ENCODE measurements at regions not wholly inside any gene's neighbourhood (a gene's known extent, or its start where the extent isn't known, plus 50 kb on each side); places are given as distances from the start of the nearest gene placed in this dataset.
"Not testable (repeated sequence)": the region's sequence is repeated elsewhere in the genome, so short reads cannot be mapped to it uniquely, and the experiment has no call there.

GRCh38 chr4:140244328-140244727 lies 90.3 kb upstream of the MAML3 start:
- DNase-seq, result no peak

GRCh38 chr4:140243278-140243753 lies 89.3 kb upstream of the MAML3 start:
- peak in 1 of 2 donors; percentile 43 for DNase-seq

DNA sequence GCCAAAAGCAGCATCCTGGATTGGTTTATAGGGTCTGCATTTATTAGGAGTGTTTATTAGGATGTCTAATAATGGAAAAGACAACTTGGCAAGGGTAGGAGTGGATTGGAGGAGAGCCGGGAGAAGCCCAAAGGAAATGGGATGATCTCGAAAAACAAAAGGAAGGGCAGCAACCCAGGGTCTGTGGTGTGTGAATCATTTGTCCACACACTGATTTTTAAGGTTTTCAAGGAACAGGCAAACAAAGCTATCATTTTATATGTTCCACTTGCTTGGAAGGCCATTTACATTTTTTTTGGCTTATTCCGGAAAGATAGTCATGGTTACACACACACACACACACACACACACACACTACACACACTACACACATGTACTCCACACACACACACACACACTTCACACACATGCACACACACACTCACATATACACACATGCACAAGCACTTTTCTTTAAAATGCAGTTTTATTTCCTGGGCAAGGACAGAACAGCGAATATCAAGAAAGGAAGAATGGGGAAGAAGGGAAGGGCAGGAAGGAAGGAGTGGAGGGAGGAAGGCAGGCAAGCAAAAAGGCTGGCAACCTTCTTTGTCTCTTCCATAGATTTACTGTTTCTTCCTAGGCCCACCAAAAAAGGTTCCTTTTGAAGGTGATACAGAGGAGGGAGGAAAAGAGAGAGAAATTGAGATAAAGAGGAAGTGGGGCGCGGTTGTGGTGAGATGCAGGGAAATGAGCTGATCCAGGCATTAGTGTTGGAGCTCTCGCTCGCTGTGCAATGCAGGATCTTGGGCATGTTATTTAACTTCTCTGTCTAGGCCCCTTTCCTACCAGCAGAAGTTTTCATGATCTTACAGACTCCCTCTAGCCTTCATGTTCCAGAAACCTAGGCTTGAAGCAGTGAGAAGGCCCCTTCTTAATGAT lies 88.6 kb upstream of the MAML3 start:
- DNase-seq, result peak in 1 of 2 donors; percentile 30

GRCh38 chr4:140240237-140240636 lies 86.3 kb upstream of the MAML3 start:
- no peak for DNase-seq

- DNase-seq, result no peak
Measured at GRCh38 chr4:140239311-140239710, 85.3 kb upstream of the MAML3 start.

GRCh38 chr4:140238351-140239056 lies 84.5 kb upstream of the MAML3 start:
- no peak for DNase-seq

- DNase-seq, result peak; percentile 42 to 76
Measured at GRCh38 chr4:140237616-140238350, 83.8 kb upstream of the MAML3 start.

GRCh38 chr4:140236654-140237169 lies 82.7 kb upstream of the MAML3 start:
- no peak for DNase-seq

- no peak for DNase-seq
Measured at GRCh38 chr4:140234697-140235060, 80.7 kb upstream of the MAML3 start.

DNA sequence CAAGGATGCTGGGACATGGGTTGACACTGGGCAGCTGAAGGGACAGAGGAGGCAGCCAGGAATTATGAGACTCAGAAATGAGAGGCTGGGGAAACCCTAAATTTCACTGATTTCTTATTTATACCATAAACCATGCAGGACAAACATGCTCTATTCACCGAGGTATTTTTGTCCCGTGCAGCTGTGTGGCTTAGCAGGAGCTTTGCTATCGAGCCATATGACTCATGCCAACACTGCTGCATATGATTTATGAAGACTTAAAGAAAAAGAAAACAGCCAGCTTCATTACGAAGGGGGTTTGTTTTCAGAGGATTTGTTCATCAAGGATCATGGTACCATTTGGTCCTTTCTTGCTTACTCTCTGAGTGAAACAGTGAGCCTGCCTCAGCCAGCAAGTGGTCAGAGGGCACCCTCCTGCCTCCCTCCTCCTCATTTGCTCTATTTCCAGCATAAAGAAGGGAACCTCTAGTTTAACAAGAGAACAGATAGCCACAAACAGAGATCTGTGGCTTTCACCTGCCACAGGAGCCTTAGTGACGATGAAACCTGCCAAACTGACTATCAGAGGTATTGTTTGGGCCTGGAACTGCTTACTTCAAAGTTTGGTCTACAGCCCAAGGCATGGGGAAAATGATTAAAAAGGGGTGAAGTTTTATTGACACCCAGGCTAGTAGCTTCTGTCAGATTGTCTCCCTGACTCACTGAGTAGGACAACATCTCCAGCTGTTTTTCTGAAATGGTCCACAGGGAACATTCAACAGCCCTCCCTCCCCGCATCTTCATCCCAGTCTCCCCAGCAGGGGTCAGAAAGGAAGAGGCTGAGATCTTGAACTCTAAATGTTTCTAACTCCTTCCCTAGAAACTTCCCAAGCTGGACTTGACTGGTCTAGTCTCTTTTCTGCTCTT lies 80.1 kb upstream of the MAML3 start:
- DNase-seq, result peak in 1 of 2 donors; percentile 83

DNA sequence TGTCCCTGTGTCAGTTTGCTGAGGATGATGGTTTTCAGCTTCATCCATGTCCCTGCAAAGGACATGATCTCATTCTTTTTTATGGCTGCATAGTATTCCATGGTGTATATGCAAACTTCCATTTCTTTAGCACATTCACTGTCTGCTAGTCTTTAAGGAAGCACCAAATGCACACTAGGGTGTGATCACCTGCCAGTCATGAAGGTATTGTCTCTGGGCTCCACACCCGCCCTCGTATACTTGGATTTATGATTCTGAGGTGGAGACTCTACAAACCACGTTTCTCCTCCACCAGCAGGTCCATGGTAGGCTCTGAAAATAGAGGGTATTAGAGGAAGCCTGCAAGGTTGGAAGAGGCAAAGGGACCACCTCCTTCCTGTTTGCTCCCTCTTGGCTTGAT lies 75.9 kb upstream of the MAML3 start:
- no peak for DNase-seq

DNA sequence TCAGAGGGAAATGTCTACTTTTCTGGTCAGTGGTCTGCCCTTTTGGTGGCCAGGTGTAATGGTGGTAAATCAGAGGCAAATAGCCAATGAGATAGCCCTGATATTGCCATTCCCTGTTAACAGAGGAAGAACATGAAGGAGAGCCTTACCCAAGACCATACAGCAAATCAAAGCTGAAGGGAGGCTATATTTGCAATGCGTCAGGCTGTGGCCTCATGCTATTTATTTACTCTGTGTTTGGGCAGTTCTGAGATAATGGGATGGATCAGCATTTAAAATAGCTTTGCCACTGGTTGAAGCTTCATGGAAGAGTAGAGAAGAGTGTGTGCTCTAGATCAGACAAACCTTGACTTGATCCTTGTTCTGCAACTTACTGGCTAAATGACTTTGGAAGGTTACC lies 73.3 kb upstream of the MAML3 start:
- DNase-seq, result no peak

GRCh38 chr4:140223056-140223810 lies 69.2 kb upstream of the MAML3 start:
- no peak for DNase-seq

GRCh38 chr4:140222171-140222570 lies 68.2 kb upstream of the MAML3 start:
- DNase-seq, result peak in 1 of 2 donors; percentile 26

GRCh38 chr4:140220058-140220457 lies 66.1 kb upstream of the MAML3 start:
- no peak for DNase-seq

DNA sequence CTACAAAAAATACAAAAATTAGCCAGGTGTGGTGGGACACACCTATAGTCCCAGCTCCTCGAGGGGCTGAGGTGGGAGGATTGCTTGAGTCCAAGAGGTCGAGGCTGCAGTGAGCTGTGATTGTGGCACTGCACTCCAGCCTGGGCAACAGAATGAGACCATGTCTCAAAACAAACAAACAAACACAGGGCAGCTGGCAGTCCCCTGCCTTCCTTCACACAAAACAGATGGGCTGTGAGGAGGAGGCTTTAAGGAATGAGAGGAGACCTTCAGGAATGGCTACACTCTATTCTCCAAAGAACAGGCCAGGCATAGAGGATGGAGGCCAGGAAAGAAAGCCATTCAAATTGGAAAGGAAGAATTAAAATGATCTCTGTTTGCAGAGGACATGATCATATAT lies 65.6 kb upstream of the MAML3 start:
- no peak for DNase-seq

DNA sequence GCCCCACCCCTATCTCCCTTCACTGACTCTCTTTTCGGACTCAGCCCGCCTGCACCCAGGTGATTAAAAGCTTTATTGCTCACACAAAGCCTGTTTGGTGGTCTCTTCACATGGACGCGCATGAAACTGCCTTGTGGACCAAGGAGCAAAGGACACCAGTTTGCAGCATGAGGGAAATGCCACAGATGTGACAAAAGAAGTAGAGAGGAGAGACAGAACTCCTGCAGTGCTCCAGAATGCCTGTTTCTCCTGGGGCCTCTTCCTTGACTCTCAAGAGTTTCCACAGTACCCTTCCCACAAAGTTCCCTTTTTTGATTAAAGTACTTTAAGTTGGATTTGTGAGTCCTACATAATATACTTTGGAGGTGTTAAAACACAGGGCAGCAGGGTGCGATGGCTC lies 65.1 kb upstream of the MAML3 start:
- DNase-seq, result not testable (repeated sequence)

DNA sequence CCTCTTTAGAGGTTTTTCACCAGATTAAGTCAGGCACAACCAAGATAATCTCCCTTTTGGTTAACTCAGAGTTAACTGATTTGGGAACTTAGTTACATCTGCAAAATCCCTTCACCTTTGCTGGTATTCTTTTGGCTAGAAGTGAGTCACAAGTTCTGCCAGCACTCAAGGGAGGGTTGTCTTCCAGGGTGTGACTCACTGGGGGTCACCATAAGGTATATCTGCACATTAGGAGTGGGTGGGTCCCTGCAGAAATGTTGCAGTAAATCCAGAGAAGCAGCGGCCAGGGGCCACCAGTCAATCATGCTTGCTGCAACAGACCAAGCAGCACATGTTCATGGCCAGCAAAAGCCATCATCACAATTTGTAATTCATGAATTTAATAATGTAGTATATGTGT lies 59.8 kb upstream of the MAML3 start:
- DNase-seq, result no peak

DNA sequence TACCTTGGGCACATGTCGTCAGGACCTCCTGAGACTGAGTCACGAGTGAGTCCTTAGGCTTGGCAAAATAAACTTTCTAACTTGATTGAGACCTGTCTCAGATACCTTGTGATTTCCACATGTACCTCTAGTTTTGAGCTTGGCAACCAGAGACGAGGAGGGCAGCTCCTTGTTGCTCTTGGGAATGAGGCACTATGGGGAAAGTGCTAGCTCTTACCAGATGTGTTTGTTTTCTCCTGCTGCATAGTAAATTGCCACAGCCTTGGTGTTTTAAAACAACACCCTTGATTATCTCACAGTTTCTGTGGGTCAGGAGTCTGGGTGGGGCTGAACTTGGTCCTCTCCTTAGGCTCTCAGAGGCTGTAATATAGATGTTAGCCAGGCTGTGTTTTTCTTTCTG lies 59.1 kb upstream of the MAML3 start:
- DNase-seq, result no peak

GRCh38 chr4:140212646-140213045 lies 58.7 kb upstream of the MAML3 start:
- DNase-seq, result no peak

- no peak for DNase-seq
Measured at GRCh38 chr4:140212194-140212593, 58.2 kb upstream of the MAML3 start.

Measured in bone marrow (tissue), 2 donors.